GM23338 (cell line): ENCODE measurements at regions not wholly inside any gene's neighbourhood (a gene's known extent, or its start where the extent isn't known, plus 50 kb on each side); places are given as distances from the start of the nearest gene placed in this dataset.

Experiments
- ATAC-seq: fragments of 200-7000 bp; cut with Tn5 transposase; 3 replicates; pipeline ENCODE4 v1.9.1; 2020
- DNase-seq: peaks from one replicate; pipeline ENCODE4 v3.0.0-alpha.2; 2015; ENCODE audit warnings: low spot score
- H2AFZ ChIP-seq: fragments of 200-600 bp; sonication (generic); 2 replicates; pipeline ENCODE4 v1.8.0; 2016; ENCODE audit warnings: antibody characterized with exemption, mild to moderate bottlenecking, moderate library complexity
- H3F3A ChIP-seq: fragments of 200-600 bp; sonication (generic); replicated peaks from 2 replicates; pipeline ENCODE4 v1.8.0; 2017; ENCODE audit warnings: antibody characterized with exemption, mixed run types, low read depth
- H3K27ac ChIP-seq: fragments of 200-600 bp; sonication (generic); 2 replicates; pipeline ENCODE4 v1.6.1; 2016; ENCODE audit warnings: low read depth
- H3K27me3 ChIP-seq: fragments of 200-600 bp; sonication (generic); 2 replicates; pipeline ENCODE4 v1.8.0; 2016; ENCODE audit warnings: mild to moderate bottlenecking, mixed run types, moderate library complexity; ENCODE audit not compliant: insufficient read depth
- H3K36me3 ChIP-seq: fragments of 200-600 bp; sonication (generic); 2 replicates; pipeline ENCODE4 v1.8.0; 2016; ENCODE audit warnings: mild to moderate bottlenecking; ENCODE audit not compliant: insufficient read depth
- H3K4me1 ChIP-seq: fragments of 200-600 bp; sonication (generic); 2 replicates; pipeline ENCODE4 v1.8.0; 2016; ENCODE audit warnings: mild to moderate bottlenecking, moderate library complexity; ENCODE audit not compliant: insufficient read depth
- H3K4me2 ChIP-seq: fragments of 200-600 bp; sonication (generic); 2 replicates; pipeline ENCODE4 v1.7.1; 2017; ENCODE audit warnings: mixed run types
- H3K4me3 ChIP-seq: fragments of 200-600 bp; sonication (generic); 2 replicates; pipeline ENCODE4 v1.6.1; 2016; ENCODE audit warnings: mixed run types
- H3K79me2 ChIP-seq: fragments of 200-600 bp; sonication (generic); replicated peaks from 2 replicates; pipeline ENCODE4 v1.8.0; 2017; ENCODE audit warnings: mild to moderate bottlenecking; ENCODE audit not compliant: insufficient read depth
- H3K9me2 ChIP-seq: fragments of 200-600 bp; sonication (generic); 2 replicates; pipeline ENCODE4 v1.8.0; 2017; ENCODE audit not compliant: insufficient read depth
- H4K20me1 ChIP-seq: fragments of 200-600 bp; sonication (generic); replicated peaks from 2 replicates; pipeline ENCODE4 v1.8.0; 2017; ENCODE audit warnings: mild to moderate bottlenecking; ENCODE audit not compliant: insufficient read depth
- H3K27ac Mint-ChIP-seq: 2 replicates; pipeline ENCODE4 v1.8.0; 2020; ENCODE audit warnings: inconsistent platforms, mild to moderate bottlenecking, moderate library complexity, mixed read lengths
- H3K27me3 Mint-ChIP-seq: 3 replicates; pipeline ENCODE4 v1.8.0; 2022; ENCODE audit warnings: low read depth, mild to moderate bottlenecking, moderate library complexity, mixed read lengths, inconsistent platforms; ENCODE audit not compliant: insufficient read depth, poor library complexity
- H3K36me3 Mint-ChIP-seq: 3 replicates; pipeline ENCODE4 v1.8.0; 2021; ENCODE audit warnings: low read depth, mild to moderate bottlenecking, inconsistent platforms, moderate library complexity, mixed read lengths
- H3K4me1 Mint-ChIP-seq: 3 replicates; pipeline ENCODE4 v1.8.0; 2020; ENCODE audit warnings: mild to moderate bottlenecking, inconsistent platforms, mixed read lengths
- H3K4me3 Mint-ChIP-seq: 3 replicates; pipeline ENCODE4 v1.8.0; 2021; ENCODE audit warnings: moderate library complexity, mild to moderate bottlenecking, inconsistent platforms, mixed read lengths
- H3K9me3 Mint-ChIP-seq: 3 replicates; pipeline ENCODE4 v1.8.0; 2020; ENCODE audit warnings: moderate library complexity, mild to moderate bottlenecking, inconsistent platforms, mixed read lengths
- CREB1 ChIP-seq: fragments of 250-450 bp; sonication (Bioruptor Pico); IDR thresholded peaks from 2 replicates; pipeline ENCODE4 v1.5.0; 2020; ENCODE audit warnings: low read depth, mild to moderate bottlenecking, moderate library complexity
- EZH2phosphoT487 ChIP-seq: fragments of 200-600 bp; sonication (generic); IDR thresholded peaks from one replicate; pipeline ENCODE4 v1.8.1; 2018; ENCODE audit warnings: antibody characterized with exemption; ENCODE audit not compliant: unreplicated experiment
- NANOG ChIP-seq: IDR thresholded peaks from 2 replicates; pipeline ENCODE4 v1.6.1; 2016; ENCODE audit warnings: antibody characterized with exemption, borderline replicate concordance
- ZNF114 ChIP-seq: fragments of 250-450 bp; sonication (Bioruptor Pico); IDR thresholded peaks from 2 replicates; pipeline ENCODE4 v1.5.0; 2020; ENCODE audit warnings: mild to moderate bottlenecking, moderate library complexity
- ZNF331 ChIP-seq: fragments of 250-450 bp; sonication (Bioruptor Pico); IDR thresholded peaks from 2 replicates; pipeline ENCODE4 v1.5.0; 2020; ENCODE audit warnings: low read depth, mild to moderate bottlenecking, moderate library complexity
- TF ChIP-seq, protein P1 (sequence below): fragments of 250-450 bp; sonication (Bioruptor Pico); IDR thresholded peaks from 2 replicates; pipeline ENCODE4 v1.5.0; 2020; ENCODE audit warnings: mild to moderate bottlenecking, moderate library complexity
- TF ChIP-seq, protein P2 (sequence below): IDR thresholded peaks from 2 replicates; pipeline ENCODE4 v1.6.1; 2016; ENCODE audit warnings: antibody characterized with exemption
- TF ChIP-seq, protein P3 (sequence below), 2 experiments: fragments of 200-600 bp in 1 of 2; sonication (generic) in 1 of 2; conservative IDR thresholded peaks; 2 replicates each; pipeline versions ENCODE4 v1.5.1 to v1.6.1; 2016 to 2017; ENCODE audit warnings: antibody characterized with exemption in 2 of 2, low read depth in 2 of 2, mild to moderate bottlenecking in 2 of 2, moderate library complexity in 1 of 2

DNA sequence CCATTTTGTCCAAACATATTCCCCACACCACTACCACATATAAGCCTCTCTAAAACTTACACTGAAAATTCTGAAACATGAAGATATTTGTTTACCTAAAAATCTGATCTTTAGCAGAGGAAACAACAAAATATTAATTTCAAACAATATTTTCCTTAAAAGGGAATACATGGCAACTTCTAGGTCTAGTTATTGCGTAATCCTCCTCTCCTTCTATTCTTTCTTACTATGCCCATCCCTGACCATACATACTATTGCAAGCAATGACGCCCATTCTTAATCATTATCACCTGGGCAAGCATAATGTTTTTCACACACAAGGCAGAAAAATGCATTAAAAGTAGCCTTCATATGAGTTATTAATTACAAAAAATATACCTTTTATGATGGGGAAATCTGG lies 372.6 kb downstream of the ZEB2 start (continued):
- TF ChIP-seq, protein P1, sequence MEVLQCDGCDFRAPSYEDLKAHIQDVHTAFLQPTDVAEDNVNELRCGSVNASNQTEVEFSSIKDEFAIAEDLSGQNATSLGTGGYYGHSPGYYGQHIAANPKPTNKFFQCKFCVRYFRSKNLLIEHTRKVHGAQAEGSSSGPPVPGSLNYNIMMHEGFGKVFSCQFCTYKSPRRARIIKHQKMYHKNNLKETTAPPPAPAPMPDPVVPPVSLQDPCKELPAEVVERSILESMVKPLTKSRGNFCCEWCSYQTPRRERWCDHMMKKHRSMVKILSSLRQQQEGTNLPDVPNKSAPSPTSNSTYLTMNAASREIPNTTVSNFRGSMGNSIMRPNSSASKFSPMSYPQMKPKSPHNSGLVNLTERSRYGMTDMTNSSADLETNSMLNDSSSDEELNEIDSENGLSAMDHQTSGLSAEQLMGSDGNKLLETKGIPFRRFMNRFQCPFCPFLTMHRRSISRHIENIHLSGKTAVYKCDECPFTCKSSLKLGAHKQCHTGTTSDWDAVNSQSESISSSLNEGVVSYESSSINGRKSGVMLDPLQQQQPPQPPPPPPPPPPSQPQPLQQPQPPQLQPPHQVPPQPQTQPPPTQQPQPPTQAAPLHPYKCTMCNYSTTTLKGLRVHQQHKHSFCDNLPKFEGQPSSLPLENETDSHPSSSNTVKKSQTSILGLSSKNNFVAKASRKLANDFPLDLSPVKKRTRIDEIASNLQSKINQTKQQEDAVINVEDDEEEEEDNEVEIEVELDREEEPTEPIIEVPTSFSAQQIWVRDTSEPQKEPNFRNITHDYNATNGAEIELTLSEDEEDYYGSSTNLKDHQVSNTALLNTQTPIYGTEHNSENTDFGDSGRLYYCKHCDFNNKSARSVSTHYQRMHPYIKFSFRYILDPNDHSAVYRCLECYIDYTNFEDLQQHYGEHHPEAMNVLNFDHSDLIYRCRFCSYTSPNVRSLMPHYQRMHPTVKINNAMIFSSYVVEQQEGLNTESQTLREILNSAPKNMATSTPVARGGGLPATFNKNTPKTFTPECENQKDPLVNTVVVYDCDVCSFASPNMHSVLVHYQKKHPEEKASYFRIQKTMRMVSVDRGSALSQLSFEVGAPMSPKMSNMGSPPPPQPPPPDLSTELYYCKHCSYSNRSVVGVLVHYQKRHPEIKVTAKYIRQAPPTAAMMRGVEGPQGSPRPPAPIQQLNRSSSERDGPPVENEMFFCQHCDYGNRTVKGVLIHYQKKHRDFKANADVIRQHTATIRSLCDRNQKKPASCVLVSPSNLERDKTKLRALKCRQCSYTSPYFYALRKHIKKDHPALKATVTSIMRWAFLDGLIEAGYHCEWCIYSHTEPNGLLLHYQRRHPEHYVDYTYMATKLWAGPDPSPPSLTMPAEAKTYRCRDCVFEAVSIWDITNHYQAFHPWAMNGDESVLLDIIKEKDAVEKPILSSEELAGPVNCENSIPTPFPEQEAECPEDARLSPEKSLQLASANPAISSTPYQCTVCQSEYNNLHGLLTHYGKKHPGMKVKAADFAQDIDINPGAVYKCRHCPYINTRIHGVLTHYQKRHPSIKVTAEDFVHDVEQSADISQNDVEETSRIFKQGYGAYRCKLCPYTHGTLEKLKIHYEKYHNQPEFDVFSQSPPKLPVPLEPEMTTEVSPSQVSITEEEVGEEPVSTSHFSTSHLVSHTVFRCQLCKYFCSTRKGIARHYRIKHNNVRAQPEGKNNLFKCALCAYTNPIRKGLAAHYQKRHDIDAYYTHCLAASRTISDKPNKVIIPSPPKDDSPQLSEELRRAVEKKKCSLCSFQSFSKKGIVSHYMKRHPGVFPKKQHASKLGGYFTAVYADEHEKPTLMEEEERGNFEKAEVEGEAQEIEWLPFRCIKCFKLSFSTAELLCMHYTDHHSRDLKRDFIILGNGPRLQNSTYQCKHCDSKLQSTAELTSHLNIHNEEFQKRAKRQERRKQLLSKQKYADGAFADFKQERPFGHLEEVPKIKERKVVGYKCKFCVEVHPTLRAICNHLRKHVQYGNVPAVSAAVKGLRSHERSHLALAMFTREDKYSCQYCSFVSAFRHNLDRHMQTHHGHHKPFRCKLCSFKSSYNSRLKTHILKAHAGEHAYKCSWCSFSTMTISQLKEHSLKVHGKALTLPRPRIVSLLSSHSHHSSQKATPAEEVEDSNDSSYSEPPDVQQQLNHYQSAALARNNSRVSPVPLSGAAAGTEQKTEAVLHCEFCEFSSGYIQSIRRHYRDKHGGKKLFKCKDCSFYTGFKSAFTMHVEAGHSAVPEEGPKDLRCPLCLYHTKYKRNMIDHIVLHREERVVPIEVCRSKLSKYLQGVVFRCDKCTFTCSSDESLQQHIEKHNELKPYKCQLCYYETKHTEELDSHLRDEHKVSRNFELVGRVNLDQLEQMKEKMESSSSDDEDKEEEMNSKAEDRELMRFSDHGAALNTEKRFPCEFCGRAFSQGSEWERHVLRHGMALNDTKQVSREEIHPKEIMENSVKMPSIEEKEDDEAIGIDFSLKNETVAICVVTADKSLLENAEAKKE: no peak
- no peak for TF ChIP-seq NANOG
- no peak for TF ChIP-seq CREB1 (CRISPR knock-in tag)
- no peak for TF ChIP-seq ZNF331 (CRISPR knock-in tag)
- TF ChIP-seq, protein P2, sequence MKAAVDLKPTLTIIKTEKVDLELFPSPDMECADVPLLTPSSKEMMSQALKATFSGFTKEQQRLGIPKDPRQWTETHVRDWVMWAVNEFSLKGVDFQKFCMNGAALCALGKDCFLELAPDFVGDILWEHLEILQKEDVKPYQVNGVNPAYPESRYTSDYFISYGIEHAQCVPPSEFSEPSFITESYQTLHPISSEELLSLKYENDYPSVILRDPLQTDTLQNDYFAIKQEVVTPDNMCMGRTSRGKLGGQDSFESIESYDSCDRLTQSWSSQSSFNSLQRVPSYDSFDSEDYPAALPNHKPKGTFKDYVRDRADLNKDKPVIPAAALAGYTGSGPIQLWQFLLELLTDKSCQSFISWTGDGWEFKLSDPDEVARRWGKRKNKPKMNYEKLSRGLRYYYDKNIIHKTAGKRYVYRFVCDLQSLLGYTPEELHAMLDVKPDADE: no peak
- TF ChIP-seq ZNF114 (CRISPR knock-in tag): no peak

DNA sequence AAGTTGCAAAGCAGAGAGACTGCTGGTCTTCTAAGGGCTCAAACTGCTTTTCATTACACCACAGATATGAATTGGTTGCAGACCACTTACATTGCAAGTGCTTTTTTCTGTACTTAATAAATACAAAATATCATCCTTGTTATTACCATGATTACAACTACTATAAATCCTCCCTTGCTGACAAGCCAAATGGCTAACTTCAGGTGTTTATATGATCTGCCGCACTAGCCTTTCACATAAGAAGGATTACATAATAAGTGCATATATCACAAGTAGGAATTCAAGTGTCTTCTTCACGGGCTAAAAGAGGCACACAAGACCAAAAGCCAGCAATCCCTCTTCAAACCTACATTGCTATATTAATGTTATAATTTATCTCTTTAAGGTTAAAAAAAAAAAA lies 373.0 kb downstream of the ZEB2 start:
- H4K20me1 ChIP-seq: no peaks in the 10 kb centered on the region
- H3K4me2 ChIP-seq: no peak overlapping the region
- Mint-ChIP-seq H3K4me1 (peaks cover 5% of the 10 kb centered on the region; the same call in 2 of the 3 replicates), H3K9me3 (no peaks in the 10 kb centered on the region), H3K27me3 (no peaks in the 10 kb centered on the region), H3K4me3 (no peak overlapping the region), H3K36me3 (no peaks in the 10 kb centered on the region), H3K27ac (no peak overlapping the region)
- no peak overlapping the region for H3K27ac ChIP-seq
- ATAC-seq (no peak), DNase-seq (no peak)
- H3F3A ChIP-seq: no peaks in the 10 kb centered on the region
- H3K27me3 ChIP-seq: no peaks in the 10 kb centered on the region
- no peaks in the 10 kb centered on the region for H3K36me3 ChIP-seq
- no peaks in the 10 kb centered on the region for H3K4me1 ChIP-seq
- H3K4me3 ChIP-seq: no peak overlapping the region
- no peaks in the 10 kb centered on the region for H3K79me2 ChIP-seq
- H3K9me2 ChIP-seq: no peaks in the 10 kb centered on the region
- no peak overlapping the region for H2AFZ ChIP-seq
- TF ChIP-seq ZNF114 (CRISPR knock-in tag): no peak
- no peak for TF ChIP-seq EZH2phosphoT487
- TF ChIP-seq NANOG: no peak
- TF ChIP-seq, protein P3, sequence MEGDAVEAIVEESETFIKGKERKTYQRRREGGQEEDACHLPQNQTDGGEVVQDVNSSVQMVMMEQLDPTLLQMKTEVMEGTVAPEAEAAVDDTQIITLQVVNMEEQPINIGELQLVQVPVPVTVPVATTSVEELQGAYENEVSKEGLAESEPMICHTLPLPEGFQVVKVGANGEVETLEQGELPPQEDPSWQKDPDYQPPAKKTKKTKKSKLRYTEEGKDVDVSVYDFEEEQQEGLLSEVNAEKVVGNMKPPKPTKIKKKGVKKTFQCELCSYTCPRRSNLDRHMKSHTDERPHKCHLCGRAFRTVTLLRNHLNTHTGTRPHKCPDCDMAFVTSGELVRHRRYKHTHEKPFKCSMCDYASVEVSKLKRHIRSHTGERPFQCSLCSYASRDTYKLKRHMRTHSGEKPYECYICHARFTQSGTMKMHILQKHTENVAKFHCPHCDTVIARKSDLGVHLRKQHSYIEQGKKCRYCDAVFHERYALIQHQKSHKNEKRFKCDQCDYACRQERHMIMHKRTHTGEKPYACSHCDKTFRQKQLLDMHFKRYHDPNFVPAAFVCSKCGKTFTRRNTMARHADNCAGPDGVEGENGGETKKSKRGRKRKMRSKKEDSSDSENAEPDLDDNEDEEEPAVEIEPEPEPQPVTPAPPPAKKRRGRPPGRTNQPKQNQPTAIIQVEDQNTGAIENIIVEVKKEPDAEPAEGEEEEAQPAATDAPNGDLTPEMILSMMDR (conservative IDR thresholded peaks at IDR 0.05; ENCODE audit: low read depth in 2 of 2): no peak
